ENCODE measurements at regions not wholly inside any gene's neighbourhood (a gene's known extent, or its start where the extent isn't known, plus 50 kb on each side); places are given as distances from the start of the nearest gene placed in this dataset.

- H3K18ac ChIP-seq (ENCODE audit: low read depth, low read length): no peak overlapping the region
- ChIA-PET POLR2A (ENCODE audit: unreplicated experiment) (no interaction called here), CTCF (no interaction called here)
- H3K23ac ChIP-seq (ENCODE audit: low read depth, low read length): no peak overlapping the region
- H2BK15ac ChIP-seq (ENCODE audit: low read depth, low read length): no peak overlapping the region
- H2AK5ac ChIP-seq (ENCODE audit: low read depth, low read length): no peak overlapping the region
- no peaks in the 10 kb centered on the region for H3K9me1 ChIP-seq (ENCODE audit: insufficient read depth, low read length)
- no peaks in the 10 kb centered on the region for H4K20me1 ChIP-seq (ENCODE audit: insufficient read depth, low read length)
- BruUV-seq (replicated peaks): no TSS peak
- no peaks in the 10 kb centered on the region for H3K9me3 ChIP-seq (ENCODE audit: control insufficient read depth, insufficient read depth, low read length)
- dilution Hi-C loops (cut with HindIII; ENCODE audit: low sequenced_read_pairs, unreplicated experiment) (no loop called here), intact Hi-C loops (cut with micrococcal nuclease) (no loop called here), in situ Hi-C loops (cut with MboI; ENCODE audit: low sequenced_read_pairs) (no loop called here)
- no peak overlapping the region for H4K8ac ChIP-seq (ENCODE audit: low read depth in 2 of 2, low read length in 2 of 2)
- no peak overlapping the region for H3K14ac ChIP-seq (replicated peaks; ENCODE audit: low read depth, low read length)
- H3K36me3 ChIP-seq (ENCODE audit: control insufficient read depth, insufficient read depth, low read length): no peaks in the 10 kb centered on the region
- H3K27ac ChIP-seq (ENCODE audit: insufficient read depth, low read length): no peak overlapping the region
- H2AFZ ChIP-seq (replicated peaks; ENCODE audit: low read length, poor library complexity): no peak overlapping the region
- H3K4ac ChIP-seq (ENCODE audit: low read depth, low read length): no peak overlapping the region
- H4K5ac ChIP-seq (ENCODE audit: low read depth, low read length): no peak overlapping the region
- no peak overlapping the region for H2BK120ac ChIP-seq (ENCODE audit: low read depth, low read length)
- no peak overlapping the region for H3K56ac ChIP-seq (ENCODE audit: extremely low read depth, insufficient read depth, low read length)
- no peak overlapping the region for H3K9ac ChIP-seq (ENCODE audit: low read depth, low read length)
- no peak overlapping the region for H4K91ac ChIP-seq (ENCODE audit: insufficient read depth, low read depth, low read length)
- no peaks in the 10 kb centered on the region for H3K79me1 ChIP-seq (ENCODE audit: low read depth in 1 of 2, low read length in 2 of 2)
- H3K4me3 ChIP-seq (ENCODE audit: insufficient read depth, low read depth, low read length): no peak overlapping the region
- TF ChIP-seq RCOR1 (IDR thresholded peaks at IDR 0.05; ENCODE audit: insufficient replicate concordance, low read length) (no peak), RFX5 (IDR thresholded peaks at IDR 0.05; ENCODE audit: low read depth, low read length) (no peak), NFE2L2 (IDR thresholded peaks at IDR 0.05; ENCODE audit: low read depth, low read length) (no peak), CEBPB (IDR thresholded peaks at IDR 0.05; ENCODE audit: low read depth, low read length) (no peak), MXI1 (IDR thresholded peaks at IDR 0.05; ENCODE audit: borderline replicate concordance, low read depth, low read length) (no peak), POLR2A (IDR thresholded peaks at IDR 0.05; ENCODE audit: low read depth, low read length) (no peak), ELK1 (IDR thresholded peaks at IDR 0.05; ENCODE audit: borderline replicate concordance, low read depth, low read length) (no peak), BHLHE40 (IDR thresholded peaks at IDR 0.05; ENCODE audit: low read depth, low read length) (no peak), RAD21 (IDR thresholded peaks at IDR 0.05; ENCODE audit: low read length) (no peak), USF2 (IDR thresholded peaks at IDR 0.05; ENCODE audit: low read depth, low read length) (no peak), MAZ (IDR thresholded peaks at IDR 0.05; ENCODE audit: borderline replicate concordance, low read depth, low read length) (no peak), CTCF (conservative IDR thresholded peaks at IDR 0.05; ENCODE audit: low read depth, low read length) (no peak)
- ATAC-seq (ENCODE audit: low read depth) (no peak), DNase-seq (no peak)
- H2AK9ac ChIP-seq (replicated peaks; ENCODE audit: low read depth, low read length, poor library complexity): no peak overlapping the region
- H3K4me1 ChIP-seq (ENCODE audit: control insufficient read depth, insufficient read depth, low read length): no peaks in the 10 kb centered on the region
- 42% methylated on average over 2 of the region's 2 CpGs; no CpG with 5 or more reads in 1 of the 2 experiments for WGBS, 2 experiments (ENCODE audit: extremely low coverage in 2 of 2, insufficient read length in 1 of 2)
- no peak overlapping the region for H2BK20ac ChIP-seq (ENCODE audit: low read depth, low read length)
- H2BK5ac ChIP-seq (ENCODE audit: low read depth, low read length, poor library complexity, severe bottlenecking): no peak overlapping the region
- H3K27me3 ChIP-seq (ENCODE audit: control insufficient read depth, insufficient read depth, low read length): no peaks in the 10 kb centered on the region
- no peak overlapping the region for H3K4me2 ChIP-seq (ENCODE audit: low read depth, low read length)
Measured at GRCh38 chr15:61479613-61480012, 250.5 kb upstream of the RORA start.
